KMS-11 (cell line): ENCODE measurements at regions not wholly inside any gene's neighbourhood (a gene's known extent, or its start where the extent isn't known, plus 50 kb on each side); places are given as distances from the start of the nearest gene placed in this dataset.
A peak's percentile ranks its signal among the peaks of the same experiment; 100 is the strongest.

Experiments
- H2AFZ ChIP-seq: fragments of 200-600 bp; sonication (generic); 2 replicates; pipeline ENCODE4 v1.6.1; 2016; ENCODE audit warnings: antibody characterized with exemption, mixed run types, low read depth
- H3K27ac ChIP-seq: fragments of 200-600 bp; sonication (generic); 2 replicates; pipeline ENCODE4 v1.6.1; 2016; ENCODE audit warnings: mild to moderate bottlenecking, mixed run types
- H3K27me3 ChIP-seq: fragments of 200-600 bp; sonication (generic); 2 replicates; pipeline ENCODE4 v1.6.1; 2017; ENCODE audit warnings: mild to moderate bottlenecking, low read depth, mixed run types, moderate library complexity; ENCODE audit not compliant: insufficient read depth
- H3K36me3 ChIP-seq: fragments of 200-600 bp; sonication (generic); 2 replicates; pipeline ENCODE4 v1.6.1; 2017; ENCODE audit warnings: mild to moderate bottlenecking, mixed run types; ENCODE audit not compliant: insufficient read depth
- H3K4me1 ChIP-seq: fragments of 200-600 bp; sonication (generic); 2 replicates; pipeline ENCODE4 v1.6.1; 2016; ENCODE audit warnings: mild to moderate bottlenecking, low read depth, mixed run types; ENCODE audit not compliant: poor library complexity, severe bottlenecking
- H3K4me2 ChIP-seq: fragments of 200-600 bp; sonication (generic); 2 replicates; pipeline ENCODE4 v1.7.0; 2016; ENCODE audit warnings: mild to moderate bottlenecking, mixed run types
- H3K4me3 ChIP-seq: fragments of 200-600 bp; sonication (generic); IDR thresholded peaks from 2 replicates; pipeline ENCODE4 v1.6.1; 2017; ENCODE audit warnings: low read depth, low read length, mixed read lengths; ENCODE audit not compliant: insufficient read depth
- H3K79me2 ChIP-seq: fragments of 200-600 bp; sonication (generic); 2 replicates; pipeline ENCODE4 v1.6.1; 2016; ENCODE audit warnings: low read depth, mixed run types; ENCODE audit not compliant: insufficient read depth
- H3K9ac ChIP-seq: fragments of 200-600 bp; sonication (generic); 2 replicates; pipeline ENCODE4 v1.6.1; 2016; ENCODE audit warnings: mild to moderate bottlenecking, mixed run types
- H4K20me1 ChIP-seq: fragments of 200-600 bp; sonication (generic); 2 replicates; pipeline ENCODE4 v1.6.1; 2016; ENCODE audit warnings: mild to moderate bottlenecking, mixed run types; ENCODE audit not compliant: insufficient read depth
- TF ChIP-seq, protein P1 (sequence below): fragments of 200-600 bp; sonication (generic); conservative IDR thresholded peaks from 2 replicates; pipeline ENCODE4 v1.6.1; 2017; ENCODE audit warnings: low read depth, mild to moderate bottlenecking, antibody characterized with exemption, low read length, moderate library complexity, mixed read lengths

DNA sequence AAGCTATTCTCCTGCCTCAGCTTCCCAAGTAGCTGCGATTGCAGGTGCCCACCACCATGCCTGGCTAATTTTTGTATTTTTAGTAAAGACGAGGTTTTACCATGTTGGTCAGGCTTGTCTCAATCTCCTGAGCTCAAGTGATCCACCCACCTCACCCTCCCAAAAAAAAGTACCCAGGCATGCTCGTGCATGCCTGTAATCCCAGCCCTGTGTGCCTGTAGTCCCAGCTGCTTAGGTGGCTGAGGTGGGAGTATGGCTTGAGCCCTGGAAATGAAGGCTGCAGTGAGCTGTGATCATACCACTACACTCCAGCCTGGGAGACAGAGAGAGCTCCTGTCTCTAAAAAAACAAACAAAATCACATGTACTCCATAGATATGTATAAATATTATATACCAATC lies 176.5 kb downstream of the SOX2 start:
- Histone ChIP-seq H2AFZ (no peak overlapping the region), H3K4me2 (no peak overlapping the region), H4K20me1 (no peaks in the 10 kb centered on the region), H3K27ac (no peak overlapping the region), H3K9ac (no peak overlapping the region), H3K36me3 (no peaks in the 10 kb centered on the region), H3K4me3 (no peak overlapping the region), H3K79me2 (no peaks in the 10 kb centered on the region), H3K27me3 (no peaks in the 10 kb centered on the region), H3K4me1 (no peaks in the 10 kb centered on the region)
- TF ChIP-seq, protein P1, sequence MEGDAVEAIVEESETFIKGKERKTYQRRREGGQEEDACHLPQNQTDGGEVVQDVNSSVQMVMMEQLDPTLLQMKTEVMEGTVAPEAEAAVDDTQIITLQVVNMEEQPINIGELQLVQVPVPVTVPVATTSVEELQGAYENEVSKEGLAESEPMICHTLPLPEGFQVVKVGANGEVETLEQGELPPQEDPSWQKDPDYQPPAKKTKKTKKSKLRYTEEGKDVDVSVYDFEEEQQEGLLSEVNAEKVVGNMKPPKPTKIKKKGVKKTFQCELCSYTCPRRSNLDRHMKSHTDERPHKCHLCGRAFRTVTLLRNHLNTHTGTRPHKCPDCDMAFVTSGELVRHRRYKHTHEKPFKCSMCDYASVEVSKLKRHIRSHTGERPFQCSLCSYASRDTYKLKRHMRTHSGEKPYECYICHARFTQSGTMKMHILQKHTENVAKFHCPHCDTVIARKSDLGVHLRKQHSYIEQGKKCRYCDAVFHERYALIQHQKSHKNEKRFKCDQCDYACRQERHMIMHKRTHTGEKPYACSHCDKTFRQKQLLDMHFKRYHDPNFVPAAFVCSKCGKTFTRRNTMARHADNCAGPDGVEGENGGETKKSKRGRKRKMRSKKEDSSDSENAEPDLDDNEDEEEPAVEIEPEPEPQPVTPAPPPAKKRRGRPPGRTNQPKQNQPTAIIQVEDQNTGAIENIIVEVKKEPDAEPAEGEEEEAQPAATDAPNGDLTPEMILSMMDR: no peak

DNA sequence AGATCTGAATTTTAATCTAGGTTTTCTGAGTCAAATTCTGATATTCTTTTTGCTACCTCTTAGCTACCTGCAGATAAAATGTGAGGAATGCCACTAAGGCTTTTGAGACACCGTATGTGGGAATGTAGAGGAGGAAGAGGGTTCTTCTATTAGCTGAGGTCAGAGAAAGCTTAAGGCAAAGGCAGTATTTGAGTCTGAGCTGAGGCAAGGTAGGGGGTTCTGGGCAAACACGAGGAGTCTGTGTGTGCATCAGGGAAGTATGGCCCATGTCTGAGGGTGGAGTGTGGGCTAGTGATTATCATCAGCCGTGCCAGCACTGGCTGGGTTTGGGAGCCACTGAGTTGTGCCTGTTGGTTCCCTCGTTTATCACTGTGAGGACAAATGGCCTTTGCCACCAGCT lies 181.1 kb downstream of the SOX2 start:
- no peaks in the 10 kb centered on the region for H3K27me3 ChIP-seq
- no peak overlapping the region for H2AFZ ChIP-seq
- no peak overlapping the region for H3K4me2 ChIP-seq
- H3K27ac ChIP-seq: no peak overlapping the region
- no peaks in the 10 kb centered on the region for H4K20me1 ChIP-seq
- TF ChIP-seq, protein P1: no peak
- no peaks in the 10 kb centered on the region for H3K36me3 ChIP-seq
- H3K4me3 ChIP-seq: no peak overlapping the region
- H3K4me1 ChIP-seq: peaks cover 9% of the 10 kb centered on the region
- no peaks in the 10 kb centered on the region for H3K79me2 ChIP-seq
- H3K9ac ChIP-seq: no peak overlapping the region

GRCh38 chr3:181896605-181897004 lies 184.9 kb downstream of the SOX2 start:
- Histone ChIP-seq H3K36me3 (no peaks in the 10 kb centered on the region), H3K4me2 (no peak overlapping the region), H4K20me1 (no peaks in the 10 kb centered on the region), H2AFZ (no peak overlapping the region), H3K79me2 (no peaks in the 10 kb centered on the region), H3K27me3 (no peaks in the 10 kb centered on the region), H3K27ac (no peak overlapping the region), H3K9ac (no peak overlapping the region), H3K4me1 (peaks cover 31% of the 10 kb centered on the region), H3K4me3 (no peak overlapping the region)
- TF ChIP-seq, protein P1: no peak

GRCh38 chr3:181899702-181900101 lies 188.0 kb downstream of the SOX2 start:
- Histone ChIP-seq H2AFZ (no peak overlapping the region), H3K4me1 (peaks cover 40% of the 10 kb centered on the region), H3K9ac (no peak overlapping the region), H4K20me1 (no peaks in the 10 kb centered on the region), H3K4me3 (no peak overlapping the region), H3K79me2 (no peaks in the 10 kb centered on the region), H3K4me2 (peak overlapping the region; percentile 29; the same call in 1 of the 2 replicates), H3K27ac (no peak overlapping the region), H3K27me3 (no peaks in the 10 kb centered on the region), H3K36me3 (no peaks in the 10 kb centered on the region)
- TF ChIP-seq, protein P1: no peak
